Testis (tissue), 2 donors: ENCODE measurements at regions not wholly inside any gene's neighbourhood (a gene's known extent, or its start where the extent isn't known, plus 50 kb on each side); places are given as distances from the start of the nearest gene placed in this dataset.

Experiments used
- DNase-seq: peaks from one replicate; pipeline ENCODE4 v3.0.0-alpha.2; 2019
- H3K27ac ChIP-seq, 2 donors: fragments of 200-600 bp; sonication (generic); one replicate each; pipeline ENCODE4 v1.5.1; 2019
- H3K27me3 ChIP-seq: fragments of 200-600 bp; sonication (generic); one replicate; pipeline ENCODE4 v1.5.1; 2019
- H3K36me3 ChIP-seq: fragments of 200-600 bp; sonication (generic); one replicate; pipeline ENCODE4 v1.5.1; 2017; ENCODE audit warnings: low read depth; ENCODE audit errors: missing control alignments
- H3K4me1 ChIP-seq: fragments of 200-600 bp; sonication (generic); one replicate; pipeline ENCODE4 v1.5.1; 2019
- H3K4me3 ChIP-seq, 2 donors: fragments of 200-600 bp; sonication (generic); one replicate each; pipeline ENCODE4 v1.5.1; 2017 to 2019
- H3K9me3 ChIP-seq: fragments of 200-600 bp; sonication (generic); one replicate; pipeline ENCODE4 v1.5.1; 2017
- POLR2A ChIP-seq: fragments of 450-650 bp; IDR thresholded peaks from one replicate; pipeline ENCODE4 v1.6.1; 2017; ENCODE audit warnings: antibody characterized with exemption, mild to moderate bottlenecking, moderate library complexity
- WGBS, 2 donors: methylation state at CpG; one replicate each; pipeline ENCODE4 v1.1.5; 2018; 5-methylcytosine and 5-hydroxymethylcytosine counted together
- intact Hi-C: fragments of 100-400 bp; cut with DNase I; formaldehyde crosslinking; loops from one replicate; pipeline ENCODE4 v1.15.1; 2023; ENCODE audit warnings: low total_unique reads
- TF ChIP-seq, protein P1 (sequence below), 3 experiments: fragments of 450-650 bp in 2 of 3; fragments of 200-600 bp in 1 of 3; sonication (generic) in 1 of 3; IDR thresholded peaks; one replicate each; pipeline ENCODE4 v1.5.1; 2016 to 2019; ENCODE audit warnings: antibody characterized with exemption in 3 of 3, mild to moderate bottlenecking in 2 of 3, moderate library complexity in 1 of 3

DNA sequence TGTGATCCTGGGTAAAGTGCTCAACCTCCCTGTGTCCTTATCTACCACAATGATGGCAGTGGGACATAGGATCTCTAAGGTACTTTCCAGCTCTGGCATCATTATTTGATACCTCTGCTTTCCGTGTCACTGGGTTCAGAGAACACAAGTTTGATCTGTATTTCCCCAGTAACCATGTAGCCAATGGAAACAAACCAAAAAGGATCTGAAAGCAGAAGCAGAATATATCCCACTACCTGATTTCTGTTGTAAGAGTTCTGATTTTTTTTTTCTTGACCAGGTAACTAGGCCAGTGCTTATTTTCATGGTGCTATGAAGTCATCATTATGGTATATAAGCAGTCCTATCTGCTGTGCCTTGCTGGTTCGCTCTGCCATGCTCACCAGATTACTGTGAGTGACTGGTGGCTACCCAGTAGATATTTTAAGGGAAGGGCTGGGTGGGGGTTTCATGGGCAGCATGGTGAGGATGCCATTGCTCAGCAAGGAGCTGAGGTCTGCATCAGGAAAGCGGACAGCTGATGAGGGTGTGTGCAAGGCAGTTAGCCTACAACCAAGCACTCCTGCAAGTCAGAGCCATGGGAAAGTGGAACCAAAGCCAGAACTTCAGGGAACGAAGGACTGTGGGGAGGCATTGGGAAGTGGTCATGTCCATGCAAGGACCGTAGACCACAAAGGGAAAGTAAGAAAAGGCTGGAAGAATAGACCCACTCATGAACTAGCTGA is 104.9 kb upstream of the EDEM3 start:
- no peaks in the 10 kb centered on the region for H3K4me1 ChIP-seq
- H3K4me3 ChIP-seq, result no peak overlapping the region
- no peaks in the 10 kb centered on the region for H3K27me3 ChIP-seq
- TF ChIP-seq POLR2A, result no peak
- TF ChIP-seq, protein P1, sequence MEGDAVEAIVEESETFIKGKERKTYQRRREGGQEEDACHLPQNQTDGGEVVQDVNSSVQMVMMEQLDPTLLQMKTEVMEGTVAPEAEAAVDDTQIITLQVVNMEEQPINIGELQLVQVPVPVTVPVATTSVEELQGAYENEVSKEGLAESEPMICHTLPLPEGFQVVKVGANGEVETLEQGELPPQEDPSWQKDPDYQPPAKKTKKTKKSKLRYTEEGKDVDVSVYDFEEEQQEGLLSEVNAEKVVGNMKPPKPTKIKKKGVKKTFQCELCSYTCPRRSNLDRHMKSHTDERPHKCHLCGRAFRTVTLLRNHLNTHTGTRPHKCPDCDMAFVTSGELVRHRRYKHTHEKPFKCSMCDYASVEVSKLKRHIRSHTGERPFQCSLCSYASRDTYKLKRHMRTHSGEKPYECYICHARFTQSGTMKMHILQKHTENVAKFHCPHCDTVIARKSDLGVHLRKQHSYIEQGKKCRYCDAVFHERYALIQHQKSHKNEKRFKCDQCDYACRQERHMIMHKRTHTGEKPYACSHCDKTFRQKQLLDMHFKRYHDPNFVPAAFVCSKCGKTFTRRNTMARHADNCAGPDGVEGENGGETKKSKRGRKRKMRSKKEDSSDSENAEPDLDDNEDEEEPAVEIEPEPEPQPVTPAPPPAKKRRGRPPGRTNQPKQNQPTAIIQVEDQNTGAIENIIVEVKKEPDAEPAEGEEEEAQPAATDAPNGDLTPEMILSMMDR (IDR thresholded peaks at IDR 0.05), result no peak
- H3K36me3 ChIP-seq, result no peaks in the 10 kb centered on the region
- WGBS, 2 donors, result 90 to 91% methylated on average over 5 of the region's 5 CpGs
- H3K27ac ChIP-seq, result no peak overlapping the region
- DNase-seq, result no peak
- H3K9me3 ChIP-seq, result no peaks in the 10 kb centered on the region
- intact Hi-C loops, result no loop called here

DNA sequence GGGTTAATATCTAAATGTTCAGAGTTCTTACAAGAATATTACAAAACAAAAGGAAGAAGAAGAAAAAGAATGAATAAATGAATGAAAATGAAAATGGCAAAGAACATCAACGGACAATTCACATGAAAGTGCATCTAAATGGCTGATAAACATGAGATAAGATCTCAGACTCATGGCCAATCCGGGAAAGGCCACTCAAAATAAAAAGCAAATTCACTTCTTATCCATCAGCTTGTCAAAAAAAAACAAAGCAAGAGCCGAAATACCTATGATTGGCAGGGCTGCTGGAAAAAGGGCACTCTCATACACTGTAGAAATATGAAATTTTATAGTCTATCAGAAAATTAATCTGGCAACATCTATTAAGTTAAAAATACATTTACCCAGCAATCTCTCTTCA is 103.6 kb upstream of the EDEM3 start:
- Histone ChIP-seq H3K27ac (no peak overlapping the region), H3K27me3 (no peaks in the 10 kb centered on the region), H3K4me1 (no peaks in the 10 kb centered on the region), H3K36me3 (no peaks in the 10 kb centered on the region), H3K9me3 (no peaks in the 10 kb centered on the region), H3K4me3 (no peak overlapping the region)
- TF ChIP-seq POLR2A, result no peak
- TF ChIP-seq, protein P1 (IDR thresholded peaks at IDR 0.05), result no peak
- WGBS, 2 donors, result 82 to 90% methylated on average over 3 of the region's 3 CpGs
- intact Hi-C loops, result no loop called here
- DNase-seq, result no peak

DNA sequence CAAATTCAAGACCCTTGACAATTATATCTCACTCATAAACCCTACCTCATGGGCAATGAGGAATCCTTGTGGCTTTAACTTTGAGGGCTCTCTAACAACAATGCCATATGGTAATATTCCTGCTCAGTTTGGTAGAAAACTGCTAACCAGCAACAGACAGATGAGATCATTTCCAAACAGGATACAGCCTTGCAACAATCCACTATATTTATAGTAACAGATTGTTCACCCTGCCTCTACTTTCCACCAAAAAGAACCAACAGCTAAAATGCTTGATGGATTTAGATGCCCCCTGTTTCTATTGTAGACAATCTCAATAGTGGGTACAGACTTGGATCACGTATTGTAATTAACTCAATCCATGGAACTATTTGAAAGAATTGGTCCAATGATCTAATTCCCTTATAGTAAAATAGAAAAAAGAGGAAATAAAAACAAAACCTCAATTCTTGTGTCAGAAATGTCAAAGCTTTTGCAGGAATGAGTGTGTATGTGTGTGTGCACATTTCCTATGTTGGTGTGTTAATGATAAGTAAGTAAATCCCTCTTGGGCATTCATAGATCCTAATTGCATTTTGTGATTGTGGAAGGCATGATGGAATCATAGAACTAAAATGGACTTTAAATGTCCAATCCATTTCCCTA is 100.0 kb upstream of the EDEM3 start:
- Histone ChIP-seq H3K36me3 (no peaks in the 10 kb centered on the region), H3K4me1 (no peaks in the 10 kb centered on the region), H3K4me3 (no peak overlapping the region), H3K9me3 (no peaks in the 10 kb centered on the region), H3K27ac (no peak overlapping the region), H3K27me3 (no peaks in the 10 kb centered on the region)
- 80 to 87% methylated on average over 1 of the region's 1 CpG for WGBS, 2 donors
- TF ChIP-seq, protein P1 (IDR thresholded peaks at IDR 0.05), result no peak
- no peak for TF ChIP-seq POLR2A
- no peak for DNase-seq
- intact Hi-C loops, result no loop called here

DNA sequence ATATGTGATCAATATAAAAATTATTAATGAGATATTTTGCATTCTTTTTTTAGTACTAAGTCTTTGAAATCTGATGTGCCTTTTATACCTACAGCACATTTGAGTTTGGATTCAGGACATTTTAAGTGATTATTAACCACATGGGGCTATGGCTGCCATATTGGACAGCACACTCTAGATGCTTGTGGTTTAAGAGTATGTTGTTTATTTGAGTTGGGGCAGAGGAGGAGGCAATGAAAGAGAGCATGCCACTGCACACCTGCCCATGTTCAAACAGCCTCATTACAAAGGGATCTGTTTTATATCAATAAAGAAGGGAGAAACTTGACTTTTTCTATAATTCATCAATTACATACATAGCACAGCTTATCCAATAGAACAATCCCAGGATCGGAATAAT is 99.4 kb upstream of the EDEM3 start:
- no peak for DNase-seq
- Histone ChIP-seq H3K4me1 (no peaks in the 10 kb centered on the region), H3K36me3 (no peaks in the 10 kb centered on the region), H3K27me3 (no peaks in the 10 kb centered on the region), H3K4me3 (no peak overlapping the region), H3K27ac (no peak overlapping the region), H3K9me3 (no peaks in the 10 kb centered on the region)
- 88 to 89% methylated on average over 1 of the region's 1 CpG for WGBS, 2 donors
- intact Hi-C loops, result no loop called here
- no peak for TF ChIP-seq POLR2A
- TF ChIP-seq, protein P1 (IDR thresholded peaks at IDR 0.05), result no peak
